ENCODE measurements at regions not wholly inside any gene's neighbourhood (a gene's known extent, or its start where the extent isn't known, plus 50 kb on each side); places are given as distances from the start of the nearest gene placed in this dataset.

- H3K27ac ChIP-seq (ENCODE audit: low read depth, low read length), result no peak overlapping the region
- TF ChIP-seq, protein P1, sequence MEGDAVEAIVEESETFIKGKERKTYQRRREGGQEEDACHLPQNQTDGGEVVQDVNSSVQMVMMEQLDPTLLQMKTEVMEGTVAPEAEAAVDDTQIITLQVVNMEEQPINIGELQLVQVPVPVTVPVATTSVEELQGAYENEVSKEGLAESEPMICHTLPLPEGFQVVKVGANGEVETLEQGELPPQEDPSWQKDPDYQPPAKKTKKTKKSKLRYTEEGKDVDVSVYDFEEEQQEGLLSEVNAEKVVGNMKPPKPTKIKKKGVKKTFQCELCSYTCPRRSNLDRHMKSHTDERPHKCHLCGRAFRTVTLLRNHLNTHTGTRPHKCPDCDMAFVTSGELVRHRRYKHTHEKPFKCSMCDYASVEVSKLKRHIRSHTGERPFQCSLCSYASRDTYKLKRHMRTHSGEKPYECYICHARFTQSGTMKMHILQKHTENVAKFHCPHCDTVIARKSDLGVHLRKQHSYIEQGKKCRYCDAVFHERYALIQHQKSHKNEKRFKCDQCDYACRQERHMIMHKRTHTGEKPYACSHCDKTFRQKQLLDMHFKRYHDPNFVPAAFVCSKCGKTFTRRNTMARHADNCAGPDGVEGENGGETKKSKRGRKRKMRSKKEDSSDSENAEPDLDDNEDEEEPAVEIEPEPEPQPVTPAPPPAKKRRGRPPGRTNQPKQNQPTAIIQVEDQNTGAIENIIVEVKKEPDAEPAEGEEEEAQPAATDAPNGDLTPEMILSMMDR (IDR thresholded peaks at IDR 0.05; ENCODE audit: low read depth, low read length, poor library complexity, severe bottlenecking), result no peak
- TF ChIP-seq EZH2phosphoT487 (IDR thresholded peaks at IDR 0.05; ENCODE audit: borderline replicate concordance, low read length), result no peak
- H3K27me3 ChIP-seq (ENCODE audit: control insufficient read depth, low read length), result no peaks in the 10 kb centered on the region
- no peaks in the 10 kb centered on the region for H3F3A ChIP-seq (ENCODE audit: control insufficient read depth, insufficient read depth)
- no peaks in the 10 kb centered on the region for H3K79me2 ChIP-seq (ENCODE audit: control insufficient read depth, low read length)
- 0 out of 2 replicates have a peak, but pooled peaks cover 6% of the 10 kb centered on the region for H3K9me3 ChIP-seq (ENCODE audit: control insufficient read depth, insufficient read depth, low read length)
- H4K20me1 ChIP-seq (ENCODE audit: control insufficient read depth, insufficient read depth, low read depth, low read length), result no peaks in the 10 kb centered on the region
- H3K4me3 ChIP-seq (ENCODE audit: low read length), result no peak overlapping the region
- no peaks in the 10 kb centered on the region for H3K9me2 ChIP-seq (replicated peaks; ENCODE audit: control insufficient read depth, low read length)
- H3K4me1 ChIP-seq (ENCODE audit: control insufficient read depth, low read length), result peaks cover 8% of the 10 kb centered on the region
- H3K36me3 ChIP-seq (ENCODE audit: control insufficient read depth, low read length), result no peaks in the 10 kb centered on the region
- no peak overlapping the region for H3K4me2 ChIP-seq (ENCODE audit: low read length)
Measured at GRCh38 chr4:81580346-81580993, 108.8 kb upstream of the RASGEF1B start.

GRCh38 chr4:81577392-81577791 lies 105.7 kb upstream of the RASGEF1B start:
- peaks cover 24% of the 10 kb centered on the region for H3K4me1 ChIP-seq (ENCODE audit: control insufficient read depth, low read length)
- H3F3A ChIP-seq (ENCODE audit: control insufficient read depth, insufficient read depth), result no peaks in the 10 kb centered on the region
- H3K4me2 ChIP-seq (ENCODE audit: low read length), result no peak overlapping the region
- no peaks in the 10 kb centered on the region for H3K9me2 ChIP-seq (replicated peaks; ENCODE audit: control insufficient read depth, low read length)
- no peak overlapping the region for H3K27ac ChIP-seq (ENCODE audit: low read depth, low read length)
- no peak overlapping the region for H3K4me3 ChIP-seq (ENCODE audit: low read length)
- no peaks in the 10 kb centered on the region for H4K20me1 ChIP-seq (ENCODE audit: control insufficient read depth, insufficient read depth, low read depth, low read length)
- no peaks in the 10 kb centered on the region; the same call in 1 of the 2 replicates for H3K36me3 ChIP-seq (ENCODE audit: control insufficient read depth, low read length)
- H3K9me3 ChIP-seq (ENCODE audit: control insufficient read depth, insufficient read depth, low read length), result 0 out of 2 replicates have a peak, but pooled peaks cover 6% of the 10 kb centered on the region
- no peaks in the 10 kb centered on the region for H3K79me2 ChIP-seq (ENCODE audit: control insufficient read depth, low read length)
- H3K27me3 ChIP-seq (ENCODE audit: control insufficient read depth, low read length), result no peaks in the 10 kb centered on the region
- TF ChIP-seq EZH2phosphoT487 (IDR thresholded peaks at IDR 0.05; ENCODE audit: borderline replicate concordance, low read length), result no peak
- TF ChIP-seq, protein P1 (IDR thresholded peaks at IDR 0.05; ENCODE audit: low read depth, low read length, poor library complexity, severe bottlenecking), result no peak

DNA sequence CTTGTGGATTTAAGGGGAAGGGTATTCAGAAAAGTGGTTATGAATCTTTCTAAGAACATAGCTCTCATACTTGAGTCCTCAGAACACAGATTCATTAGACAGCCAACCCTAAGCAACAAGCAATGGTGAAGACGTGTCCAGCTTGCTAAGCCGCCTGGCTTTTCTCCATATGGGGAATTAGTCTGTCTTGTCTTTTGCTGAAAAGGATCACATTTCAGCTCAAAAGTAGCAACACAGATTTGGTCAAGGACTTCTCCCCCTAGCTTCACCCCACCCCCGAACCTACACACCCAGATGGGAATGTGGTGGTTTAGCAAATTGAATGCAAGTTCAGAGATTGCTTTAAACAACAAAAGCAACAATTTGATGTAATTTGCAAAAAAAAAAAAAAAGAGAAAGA lies 103.3 kb upstream of the RASGEF1B start:
- Histone ChIP-seq H3F3A (ENCODE audit: control insufficient read depth, insufficient read depth) (no peaks in the 10 kb centered on the region), H4K20me1 (ENCODE audit: control insufficient read depth, insufficient read depth, low read depth, low read length) (no peaks in the 10 kb centered on the region), H3K4me2 (ENCODE audit: low read length) (no peak overlapping the region), H3K9me3 (ENCODE audit: control insufficient read depth, insufficient read depth, low read length) (no peaks in the 10 kb centered on the region), H3K4me3 (ENCODE audit: low read length) (no peak overlapping the region), H3K9me2 (replicated peaks; ENCODE audit: control insufficient read depth, low read length) (no peaks in the 10 kb centered on the region), H3K27ac (ENCODE audit: low read depth, low read length) (no peak overlapping the region), H3K36me3 (ENCODE audit: control insufficient read depth, low read length) (no peaks in the 10 kb centered on the region; the same call in 1 of the 2 replicates), H3K27me3 (ENCODE audit: control insufficient read depth, low read length) (no peaks in the 10 kb centered on the region), H3K79me2 (ENCODE audit: control insufficient read depth, low read length) (no peaks in the 10 kb centered on the region), H3K4me1 (ENCODE audit: control insufficient read depth, low read length) (peaks cover 36% of the 10 kb centered on the region)
- TF ChIP-seq, protein P1 (IDR thresholded peaks at IDR 0.05; ENCODE audit: low read depth, low read length, poor library complexity, severe bottlenecking), result no peak
- TF ChIP-seq EZH2phosphoT487 (IDR thresholded peaks at IDR 0.05; ENCODE audit: borderline replicate concordance, low read length), result no peak

Data from DOHH2 (cell line).